GM12874 (cell line): ENCODE measurements at regions not wholly inside any gene's neighbourhood (a gene's known extent, or its start where the extent isn't known, plus 50 kb on each side); places are given as distances from the start of the nearest gene placed in this dataset.

Experiments used
- CTCF ChIP-seq: IDR thresholded peaks from 2 replicates; pipeline ENCODE4 v1.5.1; 2011; ENCODE audit warnings: low read depth, mild to moderate bottlenecking, control low read depth, low read length, moderate library complexity; ENCODE audit not compliant: insufficient read depth

- TF ChIP-seq CTCF: no peak
Measured at GRCh38 chr1:194175251-194175650, 988.8 kb upstream of the B3GALT2 start.

- no peak for TF ChIP-seq CTCF
Measured at GRCh38 chr1:194174528-194174927, 988.1 kb upstream of the B3GALT2 start.

GRCh38 chr1:194171596-194171995, 985.2 kb upstream of the B3GALT2 start:
- no peak for TF ChIP-seq CTCF

- no peak for TF ChIP-seq CTCF
Measured at GRCh38 chr1:194167956-194168640, 981.7 kb upstream of the B3GALT2 start.

- TF ChIP-seq CTCF: no peak
Measured at GRCh38 chr1:194164755-194165154, 978.3 kb upstream of the B3GALT2 start.

- no peak for TF ChIP-seq CTCF
Measured at GRCh38 chr1:194161591-194161990, 975.2 kb upstream of the B3GALT2 start.

GRCh38 chr1:194159941-194160340, 973.5 kb upstream of the B3GALT2 start:
- TF ChIP-seq CTCF: no peak
